NCI-H774 (cell line): ENCODE measurements at regions not wholly inside any gene's neighbourhood (a gene's known extent, or its start where the extent isn't known, plus 50 kb on each side); places are given as distances from the start of the nearest gene placed in this dataset.
A peak's percentile ranks its signal among the peaks of the same experiment; 100 is the strongest.
"Not testable (repeated sequence)": the region's sequence is repeated elsewhere in the genome, so short reads cannot be mapped to it uniquely, and the experiment has no call there.

Experiments used
- DNase-seq: peaks from one replicate; lab custom pipeline; 2025; lab: John Stamatoyannopoulos, UW

DNA sequence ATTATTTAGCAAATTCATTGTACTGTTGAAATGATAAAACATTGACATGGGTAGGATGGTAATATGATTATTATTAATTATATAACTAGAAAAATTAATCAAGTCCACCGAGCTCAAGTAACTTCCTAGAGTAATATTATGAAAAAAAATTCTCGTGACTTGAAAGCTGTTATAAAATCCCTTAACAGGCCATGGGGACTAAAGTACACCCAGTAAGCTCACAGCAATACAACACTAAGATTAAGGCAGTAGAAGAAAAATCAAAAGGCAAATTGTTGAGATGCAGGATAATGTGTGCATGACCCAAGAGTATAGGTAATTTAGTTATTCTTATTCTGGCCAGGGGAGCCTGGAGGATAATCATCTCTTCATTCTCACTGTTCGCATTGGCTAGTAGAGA is 162.6 kb upstream of the LRIG3 start:
- no peak for DNase-seq

DNA sequence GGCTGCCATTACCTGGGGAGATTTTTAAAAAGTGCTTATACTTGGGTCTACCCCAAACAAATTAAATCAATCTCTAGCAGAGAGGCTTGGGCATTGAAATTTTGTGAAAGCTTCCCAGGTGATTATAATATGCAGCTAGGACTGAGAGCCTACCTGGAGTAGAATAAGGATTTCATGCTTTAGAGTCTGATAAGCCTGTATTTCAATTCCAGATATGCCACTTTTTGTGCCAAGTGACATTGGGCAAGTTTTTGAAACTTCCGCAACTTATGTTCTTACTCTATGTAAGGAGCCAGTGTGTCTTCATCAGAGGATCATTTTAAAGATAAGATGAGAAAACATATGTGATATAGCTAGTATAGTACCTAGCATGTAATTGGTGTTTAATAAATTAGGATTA is 159.8 kb upstream of the LRIG3 start:
- DNase-seq: no peak

DNA sequence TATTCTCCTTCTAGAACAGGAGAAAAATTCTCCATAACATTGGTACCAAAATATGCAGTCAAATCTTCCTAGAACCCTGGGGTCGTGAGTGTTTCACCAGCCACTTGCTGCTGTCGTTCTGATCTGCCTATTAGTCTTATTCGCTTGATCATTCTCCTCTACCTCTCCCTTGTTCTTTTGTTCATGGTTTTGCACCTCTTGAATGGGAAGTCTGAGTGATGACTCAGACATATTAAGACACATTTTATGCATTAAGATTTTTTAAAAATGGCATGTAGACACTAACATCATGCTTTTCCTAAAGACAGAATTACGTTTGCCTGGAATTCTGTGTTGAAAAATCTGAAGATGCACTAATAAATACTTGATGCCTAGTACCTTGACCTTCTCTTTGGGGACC is 159.2 kb upstream of the LRIG3 start:
- no peak for DNase-seq

DNA sequence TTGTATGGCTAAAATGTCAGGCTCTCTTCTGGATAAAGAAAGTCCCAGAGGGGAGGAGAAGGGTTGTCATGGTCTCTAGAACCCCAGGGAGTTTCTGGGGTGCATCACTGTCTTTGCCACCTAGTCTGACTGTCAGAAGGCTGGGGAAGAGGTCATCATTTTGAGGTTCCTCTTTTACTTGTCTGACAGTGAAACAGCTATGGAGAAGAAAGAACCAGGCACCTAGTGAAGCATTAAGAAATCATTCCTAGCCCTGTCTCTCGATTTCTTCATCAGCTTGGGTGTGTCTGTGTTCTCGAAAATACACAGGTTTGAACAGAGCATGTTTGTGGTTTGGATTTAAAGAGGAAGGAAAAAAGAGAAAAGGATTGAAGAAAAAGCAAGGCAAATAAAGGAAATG is 158.7 kb upstream of the LRIG3 start:
- DNase-seq: no peak

DNA sequence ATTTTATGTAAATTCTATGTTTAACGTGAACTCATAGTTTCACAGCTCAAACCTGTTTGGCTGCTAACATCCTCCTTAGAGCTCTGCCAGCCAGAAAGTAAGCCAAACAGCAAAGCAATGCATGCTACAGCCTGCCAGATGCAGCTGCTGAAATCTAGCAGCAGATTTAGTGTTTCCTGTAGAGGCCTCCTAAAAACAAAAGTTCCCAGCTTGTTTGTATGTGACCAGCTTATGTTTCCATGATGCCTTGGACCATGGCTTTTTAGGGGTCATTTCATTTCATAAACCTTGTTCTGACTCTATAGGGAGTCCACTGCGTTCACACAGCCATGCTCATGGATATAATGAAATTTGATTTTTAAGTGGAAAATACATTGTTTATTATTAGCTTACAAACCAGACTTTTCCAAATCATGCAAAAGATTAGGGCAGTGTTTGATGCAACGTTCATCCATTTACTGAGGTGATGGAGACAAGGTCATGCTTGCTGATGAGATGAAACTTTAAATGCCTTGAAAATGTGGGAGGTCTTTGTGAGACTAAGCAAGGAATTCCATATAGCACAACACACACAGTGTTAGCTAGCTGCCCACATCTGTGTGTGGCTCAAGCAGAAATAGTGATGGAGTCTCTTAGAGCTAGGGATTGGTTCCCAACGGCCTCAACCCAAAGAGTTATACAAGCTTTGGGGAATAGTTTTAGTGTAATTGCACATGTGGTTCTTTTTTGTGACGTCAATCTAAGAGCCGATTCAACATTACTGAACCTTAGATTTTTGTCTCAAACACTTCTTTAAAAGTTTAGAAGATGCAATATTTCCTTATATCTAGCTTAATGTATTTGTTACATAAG is 157.5 kb upstream of the LRIG3 start:
- DNase-seq: no peak

DNA sequence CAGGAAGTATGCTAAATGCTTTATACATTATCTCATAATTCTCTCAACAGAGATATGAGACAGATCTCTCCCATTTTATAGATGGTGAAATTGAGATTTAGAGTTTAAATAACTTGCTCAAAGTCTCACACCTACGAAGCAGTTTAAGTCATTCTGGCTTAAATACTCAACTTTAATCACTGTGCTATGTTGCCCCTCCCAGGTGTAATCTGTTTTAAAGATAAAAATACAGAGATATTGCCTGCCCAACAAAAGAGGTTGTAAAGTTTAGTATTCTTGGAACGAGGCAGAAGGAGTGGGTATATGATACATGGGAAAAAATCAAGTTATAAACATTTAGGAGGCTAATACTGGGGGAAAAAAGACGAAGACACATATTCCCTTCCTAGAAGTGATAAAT is 156.8 kb upstream of the LRIG3 start:
- DNase-seq: no peak

DNA sequence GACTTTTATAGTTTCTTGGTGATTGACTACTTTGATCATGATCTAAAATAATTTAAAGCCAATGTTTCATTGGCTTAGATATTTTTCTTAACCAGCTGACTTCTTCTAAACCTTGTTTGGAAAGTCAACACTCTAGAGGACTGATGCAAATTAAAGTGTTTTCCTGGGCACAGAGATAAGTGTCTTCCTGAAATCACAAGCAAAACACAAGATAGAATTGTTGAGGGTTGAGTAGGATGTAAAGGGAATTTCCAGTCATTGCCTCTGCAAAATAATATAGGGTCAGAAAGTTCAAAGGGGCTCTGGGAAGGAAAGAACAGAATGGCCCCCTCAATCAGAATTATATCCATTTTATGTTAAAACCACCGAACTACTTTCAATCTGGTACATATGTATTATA is 156.3 kb upstream of the LRIG3 start:
- DNase-seq: no peak

DNA sequence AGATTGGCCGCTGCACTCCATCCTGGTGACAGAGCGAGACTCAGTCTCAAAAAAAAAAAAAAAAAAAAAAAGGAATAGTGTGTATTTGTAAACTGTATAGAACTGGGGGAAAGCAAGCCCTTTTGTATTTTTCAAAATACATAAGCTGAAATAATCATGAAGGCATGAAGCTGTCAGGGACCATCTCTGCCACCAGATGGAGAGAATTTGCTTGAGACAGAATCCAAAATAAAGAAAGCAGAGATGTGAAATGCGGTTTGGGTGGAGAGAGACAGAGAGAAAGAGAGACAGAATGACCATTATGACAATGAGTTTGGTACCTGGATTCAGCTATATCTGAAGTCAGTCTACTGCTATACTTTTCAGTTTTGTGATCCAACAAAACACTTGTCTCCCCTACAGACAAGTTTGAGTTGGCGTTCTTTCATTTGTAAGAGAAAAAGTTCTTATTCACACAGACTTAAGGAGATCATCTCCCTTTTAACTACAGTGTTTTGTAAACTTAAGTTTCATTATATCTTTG is 155.7 kb upstream of the LRIG3 start:
- no peak for DNase-seq

DNA sequence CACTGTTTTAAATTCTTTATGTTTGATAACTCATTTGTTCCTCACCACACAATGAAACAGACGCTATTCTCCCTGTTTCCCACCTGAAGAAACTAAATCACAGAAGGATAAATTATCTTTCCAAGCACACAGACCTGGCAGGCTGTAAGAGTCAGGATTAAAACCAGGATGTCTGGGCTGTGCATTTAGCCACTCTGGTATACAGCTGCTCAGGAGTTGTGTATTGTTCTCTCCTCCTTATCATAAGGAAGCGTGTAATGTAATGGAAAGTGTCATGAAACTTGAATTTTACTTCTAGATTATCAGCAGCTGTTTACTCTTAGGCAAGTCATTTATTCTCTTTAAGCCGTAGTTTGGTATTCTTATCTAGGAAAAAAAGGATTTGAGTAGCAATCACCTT is 154.8 kb upstream of the LRIG3 start:
- DNase-seq: no peak

DNA sequence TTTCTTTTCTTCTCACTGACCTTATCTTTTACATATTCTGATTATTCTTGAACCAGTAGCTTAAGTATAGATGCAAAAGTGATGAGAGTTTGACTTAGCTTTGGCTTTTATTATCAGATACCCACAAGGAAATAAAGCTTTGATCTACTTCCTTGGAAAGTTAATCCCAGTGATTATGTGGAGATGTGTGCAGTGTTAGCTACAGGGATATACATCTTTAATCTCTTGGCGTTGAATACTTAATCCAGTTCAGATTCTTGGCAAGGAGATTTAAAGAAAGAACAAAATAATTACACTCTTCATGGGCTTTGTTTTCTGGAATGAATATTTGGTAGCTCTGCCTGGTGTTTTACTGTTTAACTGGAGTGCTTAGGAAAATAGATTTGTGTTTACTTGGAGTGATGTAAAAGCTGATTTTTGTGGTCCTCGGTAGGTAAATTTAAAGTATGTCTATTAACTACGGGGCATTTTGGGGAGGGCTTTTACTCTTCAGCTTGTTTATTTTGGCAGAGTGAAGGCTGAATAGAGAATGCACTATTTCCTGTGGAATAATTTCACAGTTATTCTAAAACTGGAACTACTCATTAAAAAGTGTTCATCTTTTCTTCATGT is 150.1 kb upstream of the LRIG3 start:
- DNase-seq: peak; percentile 60

DNA sequence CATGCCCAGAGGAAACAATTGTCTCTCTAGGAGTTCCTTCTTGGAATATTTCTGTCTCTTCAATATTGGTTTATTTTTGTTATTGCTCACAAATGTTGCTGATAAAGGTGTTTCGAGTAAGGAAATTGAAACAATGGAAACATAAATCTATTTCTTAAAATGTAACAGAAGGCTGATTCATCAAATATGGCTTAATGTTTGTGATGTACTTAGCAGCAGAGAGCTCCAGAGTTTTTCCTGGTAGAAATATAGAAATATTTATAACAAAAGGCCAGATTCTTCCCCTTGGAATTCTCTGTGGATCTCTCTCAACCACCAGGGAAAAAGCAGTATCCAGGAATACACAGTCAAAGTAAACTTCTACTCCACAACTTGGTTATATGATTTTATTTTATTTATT is 149.2 kb upstream of the LRIG3 start:
- DNase-seq: no peak

DNA sequence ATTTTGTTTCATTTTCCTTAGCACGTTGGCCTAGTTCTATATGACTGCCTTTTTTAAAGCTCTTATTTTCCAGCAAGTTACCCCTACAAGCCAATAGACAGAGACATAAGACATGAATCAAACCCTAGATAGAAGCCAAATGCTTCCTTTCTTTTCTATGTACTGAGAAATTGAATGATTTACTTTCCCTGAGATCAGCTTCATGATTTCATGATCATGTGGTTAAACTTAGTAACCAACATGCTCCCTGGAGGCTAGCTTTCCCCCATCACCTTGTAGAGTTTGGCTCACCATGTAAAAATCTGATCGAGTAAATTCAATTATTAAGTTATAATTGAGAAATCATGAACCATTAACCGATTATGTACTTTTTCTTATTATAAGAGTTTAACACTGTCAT is 148.1 kb upstream of the LRIG3 start:
- no peak for DNase-seq

DNA sequence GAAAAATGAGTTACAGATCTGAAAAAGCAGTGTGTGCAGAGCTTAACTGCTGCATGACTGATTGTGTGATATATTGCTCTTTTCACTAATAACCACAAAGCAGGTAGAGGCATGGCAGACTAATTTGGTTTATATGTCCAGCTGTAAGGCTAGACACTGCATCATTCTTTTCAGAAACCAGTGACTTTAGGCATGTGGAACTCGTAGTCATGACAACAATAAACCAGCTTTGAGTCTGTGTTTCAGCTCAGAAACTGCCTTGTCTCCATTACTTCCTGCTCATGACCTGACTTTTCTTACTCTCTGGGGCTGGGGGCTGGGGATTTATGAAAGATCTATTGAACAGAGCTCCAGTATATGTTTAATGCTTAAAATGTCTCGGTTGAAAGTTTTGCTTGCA is 146.8 kb upstream of the LRIG3 start:
- peak; percentile 69 for DNase-seq

DNA sequence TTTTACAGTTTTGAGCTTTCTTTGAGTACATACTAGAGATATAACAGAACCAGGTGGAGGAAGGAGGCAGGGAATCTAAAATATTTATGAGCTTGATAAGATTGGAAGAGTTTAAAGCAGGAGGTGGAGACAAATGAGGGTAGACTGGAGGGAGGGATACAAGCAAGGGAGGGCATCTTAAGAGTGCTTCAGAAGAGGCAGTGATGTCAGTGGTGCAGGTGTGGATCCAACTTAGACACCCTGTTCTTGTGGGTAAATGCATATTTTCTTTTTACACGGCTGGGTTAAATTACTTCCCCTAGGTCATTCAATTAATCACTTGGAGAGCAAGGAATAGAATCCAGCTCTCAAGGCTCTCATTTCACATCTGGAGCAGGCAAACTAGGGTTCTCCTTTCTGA is 146.1 kb upstream of the LRIG3 start:
- no peak for DNase-seq

DNA sequence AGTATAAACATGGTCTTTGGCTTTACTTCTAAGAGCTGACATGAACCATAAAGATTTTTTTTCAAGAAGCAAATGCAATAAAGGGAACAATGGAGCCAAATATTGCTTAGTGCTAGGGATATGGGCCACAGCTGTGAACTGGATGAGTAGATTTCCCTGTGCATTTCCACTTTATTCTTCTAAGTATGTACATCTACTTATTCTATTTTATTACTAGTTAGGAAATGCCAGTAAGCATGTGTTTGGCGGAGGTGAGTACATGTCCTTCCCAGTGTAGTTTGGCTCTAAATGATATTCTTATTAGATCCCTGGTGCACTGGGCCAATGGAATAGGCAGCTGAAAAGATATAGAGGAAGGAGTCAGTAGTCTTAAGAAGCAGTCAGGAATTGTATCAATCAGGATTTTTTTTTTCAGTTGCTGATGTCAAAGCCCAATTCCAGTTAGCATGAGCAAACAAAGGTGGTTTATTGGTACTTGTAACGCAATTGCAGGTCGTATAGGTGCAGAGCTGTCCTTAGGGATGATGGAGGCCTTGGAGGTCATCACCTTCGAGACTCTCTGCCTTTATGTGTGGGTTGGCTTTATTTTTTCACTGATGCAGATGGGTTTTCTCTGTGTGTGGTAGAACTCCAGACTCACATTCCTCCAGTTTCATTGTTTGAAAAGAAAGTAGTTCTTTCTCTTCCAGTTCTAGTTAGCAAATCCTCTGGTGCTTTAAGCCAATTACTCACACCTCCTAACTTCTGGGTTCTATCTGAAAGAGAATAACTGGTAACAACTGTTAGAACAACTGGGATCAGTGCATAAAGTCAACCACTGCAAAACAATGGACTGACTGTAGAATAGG is 139.0 kb upstream of the LRIG3 start:
- no peak for DNase-seq

DNA sequence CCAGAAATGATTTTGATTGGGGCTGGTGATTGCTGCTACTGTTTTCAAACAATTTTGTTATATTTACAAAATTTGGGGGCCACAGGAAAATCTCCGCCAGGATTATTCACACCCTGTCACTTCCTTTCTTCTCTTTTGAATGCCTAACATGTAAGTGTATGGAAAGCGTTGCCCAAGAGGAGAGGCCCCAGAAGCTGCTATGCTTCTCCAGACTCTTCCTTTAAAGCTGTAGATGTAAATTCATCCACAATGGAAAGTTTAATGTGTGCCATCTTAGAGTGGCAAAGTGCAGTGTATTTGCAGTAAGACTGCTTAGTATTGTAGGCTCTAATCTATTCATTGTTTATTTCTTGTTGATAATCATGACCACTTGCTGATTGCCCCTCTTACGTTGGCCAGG is 136.7 kb upstream of the LRIG3 start:
- no peak for DNase-seq

DNA sequence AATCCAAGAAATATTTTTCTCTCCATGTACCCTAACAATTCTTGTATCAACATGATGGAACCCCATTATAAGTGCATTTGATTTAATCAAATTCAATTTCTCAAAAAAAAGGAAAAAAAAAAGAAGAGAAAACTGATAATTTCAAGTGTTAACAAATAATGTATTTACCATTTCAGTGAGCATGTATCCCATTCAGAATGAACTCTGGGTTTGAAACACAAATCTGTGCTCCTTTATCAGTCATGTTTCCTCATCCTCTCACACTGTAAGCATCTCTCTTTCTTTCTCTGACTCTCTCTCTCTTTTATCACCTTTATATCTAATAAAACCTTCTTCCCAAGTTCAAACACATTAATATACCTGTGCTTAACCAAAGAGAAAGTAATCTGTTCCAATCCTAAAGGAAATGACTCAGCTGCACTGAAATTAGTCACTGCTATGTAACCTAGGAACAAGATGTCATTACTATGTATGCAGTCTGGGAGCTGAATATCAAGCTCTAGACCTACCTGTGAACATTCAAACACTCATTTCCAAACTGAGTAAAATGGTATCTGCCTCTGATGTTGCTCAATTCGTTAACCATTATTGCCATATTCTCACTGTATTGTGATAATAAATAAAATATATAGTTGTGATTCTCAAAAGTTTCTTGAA is 135.0 kb upstream of the LRIG3 start:
- DNase-seq: peak; percentile 43

DNA sequence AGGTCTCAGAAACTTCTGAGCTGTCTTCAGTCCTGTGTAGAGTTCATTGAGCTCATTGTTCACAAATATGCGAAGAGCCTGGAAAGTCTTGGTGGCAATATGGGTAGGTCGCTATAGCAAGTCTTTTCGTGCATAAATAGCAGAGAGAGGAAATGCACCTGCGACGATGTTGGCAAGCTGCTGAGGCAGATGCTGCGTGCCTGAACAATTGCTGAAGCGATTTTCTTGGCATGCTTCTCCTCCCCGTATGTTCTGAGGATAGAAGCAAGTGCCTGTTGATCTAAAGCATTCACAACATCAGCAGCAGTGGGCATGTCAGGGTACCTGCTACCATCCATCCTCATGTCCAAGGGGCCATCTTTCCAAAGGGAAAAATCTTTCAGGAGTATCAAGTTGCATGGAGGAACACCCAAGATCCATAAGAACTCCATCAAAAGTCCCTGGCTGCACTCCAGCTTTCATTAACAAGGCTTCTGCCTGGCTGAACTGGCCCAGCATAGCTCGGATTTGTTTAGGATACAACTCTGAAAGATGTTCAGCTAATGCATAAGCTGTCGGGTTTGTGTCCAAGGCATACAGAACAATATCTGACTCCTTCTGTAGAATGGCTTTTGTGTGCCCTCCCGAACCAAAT is 133.1 kb upstream of the LRIG3 start:
- not testable (repeated sequence) for DNase-seq

DNA sequence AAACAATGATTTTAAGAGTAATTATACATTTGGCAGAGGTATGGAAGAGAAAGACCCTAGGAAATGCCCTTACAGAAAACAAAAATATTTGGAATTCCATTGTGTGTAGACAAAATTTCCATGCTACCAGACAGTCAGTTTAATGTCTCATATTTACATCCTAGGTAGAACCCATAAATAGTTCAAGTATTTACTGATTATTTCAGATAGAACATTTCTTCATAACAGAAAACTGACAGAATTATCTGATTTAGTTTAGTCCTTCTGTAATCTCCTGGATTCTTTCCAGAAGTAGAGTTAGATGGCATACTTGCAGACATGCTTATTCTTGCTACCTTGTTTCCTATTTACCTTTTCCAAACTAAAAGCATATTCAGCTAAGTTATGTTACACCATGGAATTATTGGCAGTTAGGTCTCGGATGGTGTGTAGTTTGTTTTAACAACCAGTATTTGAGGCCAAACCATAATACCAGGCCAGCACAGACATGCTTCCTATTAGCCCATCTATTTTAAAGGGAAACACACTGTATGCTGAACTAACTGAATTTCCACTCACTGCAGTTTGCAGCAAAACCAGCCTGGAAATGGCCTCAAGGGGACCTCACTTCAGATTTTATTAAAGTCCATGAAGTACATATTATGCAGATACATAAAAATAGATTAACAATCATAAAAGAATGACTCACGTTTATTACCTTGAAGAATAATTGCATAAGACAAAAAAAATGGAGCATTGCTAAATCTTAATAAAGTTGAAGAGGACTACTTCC is 126.6 kb upstream of the LRIG3 start:
- DNase-seq: no peak

DNA sequence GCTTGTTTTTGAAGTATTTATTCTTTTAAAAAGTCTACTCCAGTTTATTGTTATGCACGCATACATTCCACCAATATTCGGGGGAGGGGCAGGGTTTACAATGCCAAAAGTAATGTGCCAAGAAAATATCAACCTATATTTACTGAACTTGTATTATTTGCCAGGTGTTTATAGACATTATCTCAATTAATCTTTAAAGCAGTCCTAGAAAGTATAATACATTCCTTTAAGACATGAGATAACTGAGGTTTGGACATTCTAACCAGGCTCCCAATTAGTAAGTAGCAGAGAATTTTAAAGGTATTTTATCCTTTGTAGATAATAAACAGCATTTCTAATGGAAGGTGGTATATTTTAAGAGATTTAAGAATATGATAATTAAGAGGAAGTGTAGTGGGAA is 124.5 kb upstream of the LRIG3 start:
- DNase-seq: no peak
